HG03175 (cell line): ENCODE measurements at regions not wholly inside any gene's neighbourhood (a gene's known extent, or its start where the extent isn't known, plus 50 kb on each side); places are given as distances from the start of the nearest gene placed in this dataset.

ENCODE experiments used
- ATAC-seq: cut with Tn5 transposase; IDR thresholded peaks from one replicate; pipeline ENCODE4 v1.9.1; 2021; ENCODE audit warnings: mild to moderate bottlenecking, moderate library complexity; ENCODE audit not compliant: unreplicated experiment

GRCh38 chr3:99131876-99132275 lies 230.4 kb upstream of the DCBLD2 start:
- ATAC-seq, result no peak

GRCh38 chr3:99128725-99129505 lies 227.4 kb upstream of the DCBLD2 start:
- no peak for ATAC-seq

GRCh38 chr3:99128235-99128634 lies 226.7 kb upstream of the DCBLD2 start:
- ATAC-seq, result no peak

GRCh38 chr3:99126316-99126715 lies 224.8 kb upstream of the DCBLD2 start:
- ATAC-seq, result no peak

- ATAC-seq, result no peak
Measured at GRCh38 chr3:99119385-99119784, 217.9 kb upstream of the DCBLD2 start.

- ATAC-seq, result no peak
Measured at GRCh38 chr3:99118381-99118780, 216.9 kb upstream of the DCBLD2 start.

- no peak for ATAC-seq
Measured at GRCh38 chr3:99114565-99115291, 213.2 kb upstream of the DCBLD2 start.

- no peak for ATAC-seq
Measured at GRCh38 chr3:99111235-99111634, 209.7 kb upstream of the DCBLD2 start.

GRCh38 chr3:99110401-99110800 lies 208.9 kb upstream of the DCBLD2 start:
- ATAC-seq, result no peak

GRCh38 chr3:99108508-99108907 lies 207.0 kb upstream of the DCBLD2 start:
- ATAC-seq, result no peak

- no peak for ATAC-seq
Measured at GRCh38 chr3:99094606-99095005, 193.1 kb upstream of the DCBLD2 start.

- ATAC-seq, result no peak
Measured at GRCh38 chr3:99087277-99087676, 185.8 kb upstream of the DCBLD2 start.

GRCh38 chr3:99084826-99085225 lies 183.3 kb upstream of the DCBLD2 start:
- no peak for ATAC-seq

- ATAC-seq, result no peak
Measured at GRCh38 chr3:99084156-99084555, 182.7 kb upstream of the DCBLD2 start.

- ATAC-seq, result no peak
Measured at GRCh38 chr3:99071096-99071495, 169.6 kb upstream of the DCBLD2 start.

- no peak for ATAC-seq
Measured at GRCh38 chr3:99069973-99070372, 168.5 kb upstream of the DCBLD2 start.

- no peak for ATAC-seq
Measured at GRCh38 chr3:99066863-99067262, 165.4 kb upstream of the DCBLD2 start.

- ATAC-seq, result no peak
Measured at GRCh38 chr3:99049164-99049563, 147.7 kb upstream of the DCBLD2 start.

- ATAC-seq, result no peak
Measured at GRCh38 chr3:99041747-99042146, 140.3 kb upstream of the DCBLD2 start.

GRCh38 chr3:99031778-99032177 lies 130.3 kb upstream of the DCBLD2 start:
- no peak for ATAC-seq

GRCh38 chr3:99023590-99024192 lies 122.2 kb upstream of the DCBLD2 start:
- ATAC-seq, result peak; percentile 86

GRCh38 chr3:99021466-99021865 lies 120.0 kb upstream of the DCBLD2 start:
- no peak for ATAC-seq
